Fibroblast of pulmonary artery (primary cell): ENCODE measurements at regions not wholly inside any gene's neighbourhood (a gene's known extent, or its start where the extent isn't known, plus 50 kb on each side); places are given as distances from the start of the nearest gene placed in this dataset.

Experiments
- DNase-seq: peaks from one replicate; pipeline ENCODE4 v3.0.0-alpha.2; 2010; ENCODE audit warnings: low read depth
- H3K4me3 ChIP-seq: replicated peaks from 2 replicates; pipeline ENCODE4 v1.5.1; 2011; ENCODE audit warnings: low read depth, mild to moderate bottlenecking, control low read depth, low read length, moderate library complexity
- TF ChIP-seq, protein P1 (sequence below): IDR thresholded peaks from 2 replicates; pipeline ENCODE4 v1.5.1; 2011; ENCODE audit warnings: mild to moderate bottlenecking, control low read depth, low read length, inconsistent platforms; ENCODE audit errors: missing control alignments

DNA sequence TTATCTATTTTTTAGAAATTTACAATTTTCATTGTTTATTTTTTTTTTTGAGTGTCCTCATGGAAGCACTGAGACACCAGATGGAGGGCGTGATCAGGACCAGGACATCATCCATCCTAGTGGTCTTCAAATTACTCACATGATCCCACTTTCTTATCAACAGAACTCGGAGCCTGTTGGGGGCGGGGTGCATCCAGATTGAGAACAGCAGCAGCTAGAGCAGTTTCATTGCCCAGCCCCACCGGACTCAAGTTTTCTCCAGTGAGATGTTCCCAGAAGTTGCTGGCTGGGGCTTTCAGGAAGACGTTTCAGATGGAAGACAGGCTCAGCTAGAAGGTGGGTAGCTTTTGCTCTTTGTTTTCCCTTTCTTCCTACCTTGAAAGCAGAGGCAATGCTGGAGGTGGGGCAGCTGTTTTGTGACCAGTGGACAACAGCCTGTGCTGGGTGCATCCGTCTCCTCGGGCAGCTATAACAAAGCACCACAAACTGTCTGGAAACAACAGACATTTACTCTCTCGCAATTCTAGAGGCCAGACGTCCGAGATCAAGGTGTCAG, 562.1 kb downstream of the TBC1D22A start:
- no peak for DNase-seq
- H3K4me3 ChIP-seq, result no peak overlapping the region
- TF ChIP-seq, protein P1, sequence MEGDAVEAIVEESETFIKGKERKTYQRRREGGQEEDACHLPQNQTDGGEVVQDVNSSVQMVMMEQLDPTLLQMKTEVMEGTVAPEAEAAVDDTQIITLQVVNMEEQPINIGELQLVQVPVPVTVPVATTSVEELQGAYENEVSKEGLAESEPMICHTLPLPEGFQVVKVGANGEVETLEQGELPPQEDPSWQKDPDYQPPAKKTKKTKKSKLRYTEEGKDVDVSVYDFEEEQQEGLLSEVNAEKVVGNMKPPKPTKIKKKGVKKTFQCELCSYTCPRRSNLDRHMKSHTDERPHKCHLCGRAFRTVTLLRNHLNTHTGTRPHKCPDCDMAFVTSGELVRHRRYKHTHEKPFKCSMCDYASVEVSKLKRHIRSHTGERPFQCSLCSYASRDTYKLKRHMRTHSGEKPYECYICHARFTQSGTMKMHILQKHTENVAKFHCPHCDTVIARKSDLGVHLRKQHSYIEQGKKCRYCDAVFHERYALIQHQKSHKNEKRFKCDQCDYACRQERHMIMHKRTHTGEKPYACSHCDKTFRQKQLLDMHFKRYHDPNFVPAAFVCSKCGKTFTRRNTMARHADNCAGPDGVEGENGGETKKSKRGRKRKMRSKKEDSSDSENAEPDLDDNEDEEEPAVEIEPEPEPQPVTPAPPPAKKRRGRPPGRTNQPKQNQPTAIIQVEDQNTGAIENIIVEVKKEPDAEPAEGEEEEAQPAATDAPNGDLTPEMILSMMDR, result no peak

DNA sequence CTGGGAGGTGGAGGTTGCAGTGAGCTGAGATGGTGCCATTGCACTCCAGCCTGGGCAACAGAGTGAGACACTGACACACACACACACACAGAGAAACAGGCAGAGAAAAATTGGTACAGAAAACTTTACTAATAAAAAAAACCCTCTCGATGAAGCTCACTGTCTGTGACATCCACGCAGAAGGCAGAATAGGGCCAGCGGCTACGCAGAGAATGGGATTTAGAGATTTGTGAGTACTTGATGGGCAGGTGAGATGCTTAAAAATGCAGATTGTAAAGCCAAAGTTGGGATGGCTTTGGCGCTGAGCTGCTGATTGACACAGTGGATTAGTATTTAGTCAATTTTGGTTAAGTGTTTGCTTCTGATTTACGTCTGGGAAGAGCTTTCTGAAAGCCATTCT, 561.1 kb downstream of the TBC1D22A start:
- TF ChIP-seq, protein P1, result no peak
- no peak for DNase-seq

DNA sequence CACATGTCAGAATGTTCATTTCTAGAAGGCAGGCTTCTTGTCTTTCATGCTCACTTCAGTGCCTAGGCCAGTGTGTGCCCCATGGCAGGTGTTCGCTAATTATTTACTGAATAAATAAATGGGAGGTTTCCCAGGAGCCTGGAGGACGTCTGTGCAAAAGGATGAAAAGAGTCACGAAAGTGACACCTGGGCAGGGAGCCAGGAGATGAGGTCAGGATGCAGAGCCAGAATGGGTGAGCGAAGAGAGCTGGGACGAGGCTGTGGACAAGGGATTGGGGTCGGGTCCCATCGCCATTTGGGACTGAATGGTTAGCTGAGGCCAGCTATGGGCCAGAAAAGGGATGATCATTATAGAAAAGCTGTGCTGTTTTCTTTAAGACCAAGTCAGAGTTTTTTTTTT, 560.4 kb downstream of the TBC1D22A start:
- H3K4me3 ChIP-seq, result no peak overlapping the region
- no peak for DNase-seq
- TF ChIP-seq, protein P1, result no peak

More for the DNA sequence above, 561.1 kb downstream of the TBC1D22A start:
- no peak overlapping the region for H3K4me3 ChIP-seq

DNA sequence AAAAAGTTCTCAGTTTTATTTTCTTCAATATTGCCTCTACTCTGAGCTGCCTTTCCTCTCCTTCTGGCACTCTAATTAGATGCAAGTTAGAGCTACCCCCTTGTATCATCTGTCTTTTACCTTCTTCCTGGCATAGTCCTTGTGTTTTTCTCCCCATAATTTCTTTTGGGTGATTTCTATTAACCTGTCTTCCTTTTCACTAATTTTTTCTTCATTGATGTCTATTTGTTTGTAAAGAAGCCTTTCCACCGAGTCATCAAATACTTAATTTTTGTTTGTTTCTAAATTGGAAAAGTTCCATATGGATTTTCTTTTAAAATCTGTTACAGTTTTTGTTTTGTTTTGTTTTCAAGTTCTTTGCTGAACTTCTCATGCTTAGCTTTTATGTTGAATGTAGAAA, 558.1 kb downstream of the TBC1D22A start:
- H3K4me3 ChIP-seq, result no peak overlapping the region
- DNase-seq, result no peak
- TF ChIP-seq, protein P1, result no peak

DNA sequence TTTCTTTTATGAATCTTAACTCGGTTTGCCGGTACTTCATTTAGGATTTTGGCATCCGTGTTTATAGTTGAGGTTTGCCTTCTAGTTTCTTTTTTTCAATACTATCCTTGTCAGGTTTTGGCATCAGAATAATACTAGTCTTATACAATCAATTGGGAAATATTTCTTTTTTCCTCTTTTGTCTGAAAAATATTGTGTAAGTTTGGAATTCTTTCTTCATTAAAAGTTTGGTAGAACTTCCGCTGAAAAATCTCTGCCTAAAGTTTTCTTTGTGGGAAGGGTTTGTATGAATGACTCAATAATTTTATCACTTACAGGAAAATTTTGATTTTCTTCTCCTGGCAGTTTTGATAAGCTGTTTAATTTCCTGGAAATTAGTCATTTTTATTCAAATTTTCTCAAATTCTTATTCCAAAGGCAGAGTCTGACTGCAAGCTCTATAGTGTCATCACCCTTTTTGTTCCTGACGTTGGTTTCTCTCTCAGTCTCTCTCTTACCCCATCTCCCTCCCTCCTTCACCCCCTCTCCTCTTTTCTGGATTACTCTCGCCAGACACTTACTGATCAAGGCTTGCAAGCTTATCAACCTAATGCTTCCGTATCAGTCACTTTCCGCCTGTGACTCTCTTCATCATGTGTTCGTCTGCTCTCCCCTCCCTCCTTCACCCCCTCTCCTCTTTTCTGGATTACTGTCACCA, 555.7 kb downstream of the TBC1D22A start:
- H3K4me3 ChIP-seq, result peak overlapping the region; percentile 41
- peak; percentile 88 for DNase-seq
- TF ChIP-seq, protein P1, result no peak

DNA sequence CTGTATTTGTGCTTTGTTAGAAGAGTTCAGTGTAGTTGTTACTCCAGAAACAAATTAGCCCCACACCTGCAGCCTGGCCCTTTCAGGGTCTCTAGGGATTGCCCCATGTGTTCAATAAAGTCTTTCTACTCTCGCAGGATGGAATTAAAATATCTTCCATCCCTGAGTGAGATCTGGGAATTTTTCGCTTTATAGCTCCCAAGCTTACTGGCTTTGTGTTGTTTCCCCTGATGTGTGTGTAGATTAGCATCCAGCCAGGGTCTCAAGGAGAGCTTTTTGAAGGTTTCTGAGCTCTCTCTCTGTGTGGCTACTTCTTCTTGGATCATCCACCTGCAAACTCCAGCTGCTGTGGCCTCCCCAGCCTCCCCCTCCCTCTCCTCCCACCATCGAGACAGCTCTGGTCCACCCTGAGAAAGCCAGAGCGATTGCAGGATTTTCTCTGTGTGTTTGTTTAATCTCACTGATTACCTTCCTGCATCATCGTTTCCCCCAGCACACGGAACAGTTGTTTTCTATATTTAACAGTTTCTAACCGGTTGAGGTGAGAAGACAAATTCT, 553.5 kb downstream of the TBC1D22A start:
- no peak overlapping the region for H3K4me3 ChIP-seq
- peak; percentile 35 for DNase-seq
- TF ChIP-seq, protein P1, result no peak
